ENCODE measurements at regions not wholly inside any gene's neighbourhood (a gene's known extent, or its start where the extent isn't known, plus 50 kb on each side); places are given as distances from the start of the nearest gene placed in this dataset.

DNA sequence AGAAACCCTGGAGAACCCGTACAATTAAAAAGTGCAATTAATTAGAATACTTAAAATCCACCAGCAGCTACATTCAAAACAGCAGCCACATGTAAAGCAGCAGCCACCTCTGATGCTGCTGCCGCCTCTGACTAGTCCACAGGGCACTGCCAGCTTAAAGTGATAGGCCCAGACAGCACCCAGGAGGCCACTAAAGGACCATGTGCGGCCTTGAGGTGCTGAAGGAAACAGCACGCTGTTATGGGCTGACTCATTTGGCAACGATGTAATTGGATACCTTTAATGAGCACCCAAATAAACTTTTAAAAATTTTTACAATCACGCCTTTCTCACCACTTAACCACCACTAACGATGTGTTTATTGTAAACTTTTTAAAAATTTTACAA lies 209.3 kb upstream of the NCKAP5 start:
- TF ChIP-seq, protein P1, sequence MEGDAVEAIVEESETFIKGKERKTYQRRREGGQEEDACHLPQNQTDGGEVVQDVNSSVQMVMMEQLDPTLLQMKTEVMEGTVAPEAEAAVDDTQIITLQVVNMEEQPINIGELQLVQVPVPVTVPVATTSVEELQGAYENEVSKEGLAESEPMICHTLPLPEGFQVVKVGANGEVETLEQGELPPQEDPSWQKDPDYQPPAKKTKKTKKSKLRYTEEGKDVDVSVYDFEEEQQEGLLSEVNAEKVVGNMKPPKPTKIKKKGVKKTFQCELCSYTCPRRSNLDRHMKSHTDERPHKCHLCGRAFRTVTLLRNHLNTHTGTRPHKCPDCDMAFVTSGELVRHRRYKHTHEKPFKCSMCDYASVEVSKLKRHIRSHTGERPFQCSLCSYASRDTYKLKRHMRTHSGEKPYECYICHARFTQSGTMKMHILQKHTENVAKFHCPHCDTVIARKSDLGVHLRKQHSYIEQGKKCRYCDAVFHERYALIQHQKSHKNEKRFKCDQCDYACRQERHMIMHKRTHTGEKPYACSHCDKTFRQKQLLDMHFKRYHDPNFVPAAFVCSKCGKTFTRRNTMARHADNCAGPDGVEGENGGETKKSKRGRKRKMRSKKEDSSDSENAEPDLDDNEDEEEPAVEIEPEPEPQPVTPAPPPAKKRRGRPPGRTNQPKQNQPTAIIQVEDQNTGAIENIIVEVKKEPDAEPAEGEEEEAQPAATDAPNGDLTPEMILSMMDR (IDR thresholded peaks at IDR 0.05) = no peak
- TF ChIP-seq POLR2A (IDR thresholded peaks at IDR 0.05) = no peak

Measured in right lobe of liver (tissue), 4 donors.